ENCODE measurements at regions not wholly inside any gene's neighbourhood (a gene's known extent, or its start where the extent isn't known, plus 50 kb on each side); places are given as distances from the start of the nearest gene placed in this dataset.
"Not testable (repeated sequence)": the region's sequence is repeated elsewhere in the genome, so short reads cannot be mapped to it uniquely, and the experiment has no call there.

DNA sequence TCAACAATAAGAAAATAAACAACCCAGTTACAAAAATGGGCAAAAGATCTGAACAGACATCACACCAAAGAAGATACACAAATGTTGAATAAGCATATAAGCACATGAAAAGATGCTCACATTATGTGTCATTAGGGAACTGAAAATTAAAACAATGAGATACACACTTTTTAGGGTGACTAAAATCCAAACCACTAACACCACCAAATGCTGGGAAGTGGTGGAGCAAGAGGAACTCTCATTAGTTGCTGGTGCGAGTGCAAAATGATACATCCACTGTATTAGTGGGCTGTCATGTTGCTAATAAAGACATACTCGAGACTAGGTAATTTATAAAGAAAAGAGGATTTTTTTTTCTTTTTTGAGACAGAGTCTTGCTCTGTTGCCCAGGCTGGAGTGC, 329.1 kb downstream of the TMEM38B start:
- TF ChIP-seq, protein P1, sequence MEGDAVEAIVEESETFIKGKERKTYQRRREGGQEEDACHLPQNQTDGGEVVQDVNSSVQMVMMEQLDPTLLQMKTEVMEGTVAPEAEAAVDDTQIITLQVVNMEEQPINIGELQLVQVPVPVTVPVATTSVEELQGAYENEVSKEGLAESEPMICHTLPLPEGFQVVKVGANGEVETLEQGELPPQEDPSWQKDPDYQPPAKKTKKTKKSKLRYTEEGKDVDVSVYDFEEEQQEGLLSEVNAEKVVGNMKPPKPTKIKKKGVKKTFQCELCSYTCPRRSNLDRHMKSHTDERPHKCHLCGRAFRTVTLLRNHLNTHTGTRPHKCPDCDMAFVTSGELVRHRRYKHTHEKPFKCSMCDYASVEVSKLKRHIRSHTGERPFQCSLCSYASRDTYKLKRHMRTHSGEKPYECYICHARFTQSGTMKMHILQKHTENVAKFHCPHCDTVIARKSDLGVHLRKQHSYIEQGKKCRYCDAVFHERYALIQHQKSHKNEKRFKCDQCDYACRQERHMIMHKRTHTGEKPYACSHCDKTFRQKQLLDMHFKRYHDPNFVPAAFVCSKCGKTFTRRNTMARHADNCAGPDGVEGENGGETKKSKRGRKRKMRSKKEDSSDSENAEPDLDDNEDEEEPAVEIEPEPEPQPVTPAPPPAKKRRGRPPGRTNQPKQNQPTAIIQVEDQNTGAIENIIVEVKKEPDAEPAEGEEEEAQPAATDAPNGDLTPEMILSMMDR (IDR thresholded peaks at IDR 0.05; ENCODE audit: low read depth, low read length): no peak
- no peak overlapping the region for H3K4me3 ChIP-seq (ENCODE audit: low read depth, low read length)
- DNase-seq (ENCODE audit: low read depth, low spot score): no peak
- in situ Hi-C loops (cut with HindIII; ENCODE audit: low sequenced_read_pairs): no loop called here

GRCh38 chr9:106025453-106025852, 331.1 kb downstream of the TMEM38B start:
- no peak for DNase-seq (ENCODE audit: low read depth, low spot score)
- in situ Hi-C loops (cut with HindIII; ENCODE audit: low sequenced_read_pairs): no loop called here
- TF ChIP-seq, protein P1 (IDR thresholded peaks at IDR 0.05; ENCODE audit: low read depth, low read length): no peak
- no peak overlapping the region for H3K4me3 ChIP-seq (ENCODE audit: low read depth, low read length)

DNA sequence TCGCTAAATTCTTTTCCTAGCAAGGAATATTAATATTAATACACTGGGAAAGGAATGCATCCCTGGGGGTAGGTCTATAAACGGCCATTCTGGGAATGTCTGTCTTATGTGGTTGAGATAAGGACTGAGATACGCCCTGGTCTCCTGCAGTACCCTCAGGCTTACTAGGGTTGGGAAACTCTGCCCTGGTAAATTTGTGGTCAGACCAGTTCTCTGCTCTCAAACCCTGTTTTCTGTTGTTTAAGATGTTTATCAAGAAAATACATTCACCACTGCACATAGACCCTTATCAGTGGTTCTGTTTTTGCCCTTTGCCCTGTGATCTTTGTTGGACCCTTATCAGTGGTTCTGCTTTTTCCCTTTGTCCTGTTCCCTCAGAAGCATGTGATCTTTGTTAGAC, 335.8 kb downstream of the TMEM38B start:
- DNase-seq (ENCODE audit: low read depth, low spot score); in situ Hi-C loops (cut with HindIII; ENCODE audit: low sequenced_read_pairs); H3K4me3 ChIP-seq (ENCODE audit: low read depth, low read length): not testable (repeated sequence)

GRCh38 chr9:106032978-106033377, 338.6 kb downstream of the TMEM38B start:
- in situ Hi-C loops (cut with HindIII; ENCODE audit: low sequenced_read_pairs): no loop called here
- TF ChIP-seq, protein P1 (IDR thresholded peaks at IDR 0.05; ENCODE audit: low read depth, low read length): no peak
- H3K4me3 ChIP-seq (ENCODE audit: low read depth, low read length): no peak overlapping the region
- no peak for DNase-seq (ENCODE audit: low read depth, low spot score)

DNA sequence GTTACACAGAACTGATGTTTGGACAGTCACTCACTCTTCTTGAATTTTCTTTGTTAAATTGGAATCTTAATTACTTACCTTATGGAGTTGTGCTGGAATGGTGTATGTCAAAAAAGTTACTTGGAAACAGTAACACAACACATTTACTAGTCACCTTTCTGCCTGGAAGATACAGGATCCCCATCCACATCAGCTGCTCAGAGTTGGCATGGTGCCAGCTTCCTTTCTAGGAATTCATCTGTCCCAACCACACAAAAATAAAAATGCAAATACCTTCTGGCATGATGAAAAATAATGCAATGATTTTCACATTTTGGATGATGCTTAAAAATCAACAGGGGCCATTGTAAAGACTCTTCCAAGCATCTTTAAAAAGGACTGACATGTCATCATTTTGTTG, 341.5 kb downstream of the TMEM38B start:
- no peak for DNase-seq (ENCODE audit: low read depth, low spot score)
- in situ Hi-C loops (cut with HindIII; ENCODE audit: low sequenced_read_pairs): no loop called here
- H3K4me3 ChIP-seq (ENCODE audit: low read depth, low read length): no peak overlapping the region
- TF ChIP-seq, protein P1 (IDR thresholded peaks at IDR 0.05; ENCODE audit: low read depth, low read length): no peak

- H3K4me3 ChIP-seq (ENCODE audit: low read depth, low read length): no peak overlapping the region
- TF ChIP-seq, protein P1 (IDR thresholded peaks at IDR 0.05; ENCODE audit: low read depth, low read length): no peak
- in situ Hi-C loops (cut with HindIII; ENCODE audit: low sequenced_read_pairs): no loop called here
- no peak for DNase-seq (ENCODE audit: low read depth, low spot score)
These were observed 344.1 kb downstream of the TMEM38B start for GRCh38 chr9:106038266-106039001.

- in situ Hi-C loops (cut with HindIII; ENCODE audit: low sequenced_read_pairs): no loop called here
- no peak overlapping the region for H3K4me3 ChIP-seq (ENCODE audit: low read depth, low read length)
- DNase-seq (ENCODE audit: low read depth, low spot score): no peak
- TF ChIP-seq, protein P1 (IDR thresholded peaks at IDR 0.05; ENCODE audit: low read depth, low read length): no peak
These were observed 345.0 kb downstream of the TMEM38B start for GRCh38 chr9:106039151-106039935.

DNA sequence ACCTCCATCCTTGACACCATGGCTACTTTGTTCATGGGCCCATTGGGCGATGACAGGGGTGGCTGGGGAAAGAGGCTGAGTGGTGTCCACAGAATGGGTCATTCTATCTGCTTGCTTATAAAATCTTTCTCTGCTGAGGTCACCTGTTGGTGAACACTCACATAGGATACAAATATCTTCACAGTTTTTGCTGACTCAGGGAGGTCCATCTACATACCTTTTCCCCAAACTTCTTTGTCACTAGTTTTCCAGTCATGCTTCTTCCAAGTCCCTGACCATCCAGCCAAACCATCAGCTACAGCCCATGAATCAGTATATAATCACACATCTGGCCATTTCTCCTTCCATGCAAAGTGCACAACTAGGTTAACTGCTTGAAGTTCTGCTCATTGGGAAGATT, 347.6 kb downstream of the TMEM38B start:
- in situ Hi-C loops (cut with HindIII; ENCODE audit: low sequenced_read_pairs); DNase-seq (ENCODE audit: low read depth, low spot score); H3K4me3 ChIP-seq (ENCODE audit: low read depth, low read length): not testable (repeated sequence)

Data from astrocyte of the spinal cord (primary cell).